ENCODE measurements at regions not wholly inside any gene's neighbourhood (a gene's known extent, or its start where the extent isn't known, plus 50 kb on each side); places are given as distances from the start of the nearest gene placed in this dataset.

DNA sequence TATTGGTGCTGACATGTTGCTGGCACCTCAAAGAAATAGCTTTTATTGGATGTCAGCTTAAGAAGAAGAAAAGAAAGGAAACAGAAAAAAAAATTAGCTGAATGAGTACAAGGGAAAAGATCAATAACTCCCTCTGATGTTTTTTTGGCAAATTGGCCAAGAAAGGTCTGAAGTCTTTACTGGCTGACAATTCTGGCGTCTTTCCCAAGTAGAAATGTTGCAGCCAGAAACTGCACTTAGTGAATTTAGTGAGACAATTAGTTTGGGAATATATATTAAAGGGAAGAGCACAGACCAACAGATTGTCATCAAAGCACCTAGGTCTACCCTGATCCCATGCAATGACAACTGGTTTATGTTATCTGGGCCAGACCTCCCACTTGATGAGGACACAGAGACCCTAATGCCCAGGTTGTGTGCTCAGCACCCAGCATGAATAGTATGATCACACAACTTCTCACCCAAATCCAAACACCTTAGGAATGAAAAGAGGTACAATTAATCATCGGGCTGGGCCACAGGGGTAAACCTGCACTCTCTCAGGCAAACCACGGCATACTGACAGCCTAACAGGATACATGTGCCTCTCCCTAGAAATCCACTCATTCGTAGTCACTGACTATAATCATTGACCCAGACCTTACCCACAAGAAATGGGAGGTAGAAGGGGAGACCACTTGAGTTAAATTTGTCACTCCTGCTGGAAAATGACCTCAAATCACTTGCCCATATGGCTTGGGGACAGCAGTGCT is 612.3 kb upstream of the ARID1B start:
- no peak for TF ChIP-seq POLR2A (IDR thresholded peaks at IDR 0.05)
- TF ChIP-seq, protein P1, sequence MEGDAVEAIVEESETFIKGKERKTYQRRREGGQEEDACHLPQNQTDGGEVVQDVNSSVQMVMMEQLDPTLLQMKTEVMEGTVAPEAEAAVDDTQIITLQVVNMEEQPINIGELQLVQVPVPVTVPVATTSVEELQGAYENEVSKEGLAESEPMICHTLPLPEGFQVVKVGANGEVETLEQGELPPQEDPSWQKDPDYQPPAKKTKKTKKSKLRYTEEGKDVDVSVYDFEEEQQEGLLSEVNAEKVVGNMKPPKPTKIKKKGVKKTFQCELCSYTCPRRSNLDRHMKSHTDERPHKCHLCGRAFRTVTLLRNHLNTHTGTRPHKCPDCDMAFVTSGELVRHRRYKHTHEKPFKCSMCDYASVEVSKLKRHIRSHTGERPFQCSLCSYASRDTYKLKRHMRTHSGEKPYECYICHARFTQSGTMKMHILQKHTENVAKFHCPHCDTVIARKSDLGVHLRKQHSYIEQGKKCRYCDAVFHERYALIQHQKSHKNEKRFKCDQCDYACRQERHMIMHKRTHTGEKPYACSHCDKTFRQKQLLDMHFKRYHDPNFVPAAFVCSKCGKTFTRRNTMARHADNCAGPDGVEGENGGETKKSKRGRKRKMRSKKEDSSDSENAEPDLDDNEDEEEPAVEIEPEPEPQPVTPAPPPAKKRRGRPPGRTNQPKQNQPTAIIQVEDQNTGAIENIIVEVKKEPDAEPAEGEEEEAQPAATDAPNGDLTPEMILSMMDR (IDR thresholded peaks at IDR 0.05) = no peak

Data from body of pancreas (tissue), 4 donors.